NCI-H2227 treated with DMSO at 0.1 percent for 48 hours (cell line): ENCODE measurements at regions not wholly inside any gene's neighbourhood (a gene's known extent, or its start where the extent isn't known, plus 50 kb on each side); places are given as distances from the start of the nearest gene placed in this dataset.

ENCODE experiments used
- DNase-seq: peaks from one replicate; lab custom pipeline; 2025; lab: John Stamatoyannopoulos, UW

- DNase-seq: no peak
Observed at GRCh38 chr5:167228134-167228533, 1063.3 kb upstream of the WWC1 start.

- DNase-seq: no peak
Observed at GRCh38 chr5:167229751-167230150, 1061.7 kb upstream of the WWC1 start.

GRCh38 chr5:167230414-167230813 is 1061.0 kb upstream of the WWC1 start:
- no peak for DNase-seq

GRCh38 chr5:167232675-167233311 is 1058.7 kb upstream of the WWC1 start:
- no peak for DNase-seq

- no peak for DNase-seq
Observed at GRCh38 chr5:167233507-167234220, 1057.8 kb upstream of the WWC1 start.

GRCh38 chr5:167241436-167242067 is 1049.9 kb upstream of the WWC1 start:
- DNase-seq: no peak

- no peak for DNase-seq
Observed at GRCh38 chr5:167242701-167243100, 1048.7 kb upstream of the WWC1 start.

GRCh38 chr5:167243463-167243862 is 1048.0 kb upstream of the WWC1 start:
- no peak for DNase-seq

- no peak for DNase-seq
Observed at GRCh38 chr5:167244583-167244982, 1046.9 kb upstream of the WWC1 start.

GRCh38 chr5:167245868-167246267 is 1045.6 kb upstream of the WWC1 start:
- no peak for DNase-seq

- DNase-seq: no peak
Observed at GRCh38 chr5:167247816-167248215, 1043.6 kb upstream of the WWC1 start.

GRCh38 chr5:167248257-167248656 is 1043.2 kb upstream of the WWC1 start:
- DNase-seq: no peak

- no peak for DNase-seq
Observed at GRCh38 chr5:167250996-167251395, 1040.4 kb upstream of the WWC1 start.

GRCh38 chr5:167254132-167254531 is 1037.3 kb upstream of the WWC1 start:
- no peak for DNase-seq

- no peak for DNase-seq
Observed at GRCh38 chr5:167255926-167256325, 1035.5 kb upstream of the WWC1 start.

- DNase-seq: no peak
Observed at GRCh38 chr5:167259806-167260205, 1031.6 kb upstream of the WWC1 start.

GRCh38 chr5:167261309-167262100 is 1029.9 kb upstream of the WWC1 start:
- DNase-seq: no peak

- DNase-seq: no peak
Observed at GRCh38 chr5:167263185-167263584, 1028.3 kb upstream of the WWC1 start.

- DNase-seq: no peak
Observed at GRCh38 chr5:167264348-167264747, 1027.1 kb upstream of the WWC1 start.

- DNase-seq: no peak
Observed at GRCh38 chr5:167268337-167268736, 1023.1 kb upstream of the WWC1 start.

GRCh38 chr5:167269146-167269545 is 1022.3 kb upstream of the WWC1 start:
- DNase-seq: no peak

GRCh38 chr5:167271081-167271480 is 1020.4 kb upstream of the WWC1 start:
- no peak for DNase-seq

- DNase-seq: no peak
Observed at GRCh38 chr5:167271511-167271910, 1019.9 kb upstream of the WWC1 start.
